GM12875 (cell line): ENCODE measurements at regions not wholly inside any gene's neighbourhood (a gene's known extent, or its start where the extent isn't known, plus 50 kb on each side); places are given as distances from the start of the nearest gene placed in this dataset.

Source experiments
- H3K4me3 ChIP-seq: one replicate; pipeline ENCODE4 v1.5.1; 2011; ENCODE audit warnings: low read depth, low read length, control low read depth
- CTCF ChIP-seq: IDR thresholded peaks from 2 replicates; pipeline ENCODE4 v1.5.1; 2011; ENCODE audit warnings: low read depth, mild to moderate bottlenecking, control low read depth, inconsistent platforms, low read length, moderate library complexity, borderline replicate concordance; ENCODE audit not compliant: insufficient read depth

GRCh38 chr13:53131361-53131760 is 102.7 kb downstream of the OLFM4 start:
- no peak for TF ChIP-seq CTCF
- H3K4me3 ChIP-seq: no peak overlapping the region

- no peak for TF ChIP-seq CTCF
- H3K4me3 ChIP-seq: no peak overlapping the region
Observed at GRCh38 chr13:53135301-53135700, 106.7 kb downstream of the OLFM4 start.

GRCh38 chr13:53136554-53137215 is 108.1 kb downstream of the OLFM4 start:
- TF ChIP-seq CTCF: no peak
- H3K4me3 ChIP-seq: no peak overlapping the region

- no peak overlapping the region for H3K4me3 ChIP-seq
- no peak for TF ChIP-seq CTCF
Observed at GRCh38 chr13:53137779-53138178, 109.2 kb downstream of the OLFM4 start.

- H3K4me3 ChIP-seq: no peak overlapping the region
- TF ChIP-seq CTCF: no peak
Observed at GRCh38 chr13:53138376-53139036, 109.9 kb downstream of the OLFM4 start.

- TF ChIP-seq CTCF: no peak
- H3K4me3 ChIP-seq: no peak overlapping the region
Observed at GRCh38 chr13:53141336-53141735, 112.7 kb downstream of the OLFM4 start.

GRCh38 chr13:53142306-53142705 is 113.7 kb downstream of the OLFM4 start:
- no peak for TF ChIP-seq CTCF
- no peak overlapping the region for H3K4me3 ChIP-seq
